OCI-LY1 (cell line): ENCODE measurements at regions not wholly inside any gene's neighbourhood (a gene's known extent, or its start where the extent isn't known, plus 50 kb on each side); places are given as distances from the start of the nearest gene placed in this dataset.

Experiments
- EZH2 ChIP-seq: fragments of 200-600 bp; sonication (generic), shearing (Covaris generic); IDR thresholded peaks from 2 replicates; pipeline ENCODE4 v1.8.0; 2017; ENCODE audit warnings: borderline replicate concordance, mixed run types, mild to moderate bottlenecking, antibody characterized with exemption, low read length, moderate library complexity, mixed read lengths
- TF ChIP-seq, protein P1 (sequence below): fragments of 200-600 bp; sonication (generic), shearing (Covaris generic); IDR thresholded peaks from 2 replicates; pipeline ENCODE4 v1.5.1; 2017; ENCODE audit warnings: mild to moderate bottlenecking, antibody characterized with exemption, low read length, moderate library complexity, mixed read lengths

DNA sequence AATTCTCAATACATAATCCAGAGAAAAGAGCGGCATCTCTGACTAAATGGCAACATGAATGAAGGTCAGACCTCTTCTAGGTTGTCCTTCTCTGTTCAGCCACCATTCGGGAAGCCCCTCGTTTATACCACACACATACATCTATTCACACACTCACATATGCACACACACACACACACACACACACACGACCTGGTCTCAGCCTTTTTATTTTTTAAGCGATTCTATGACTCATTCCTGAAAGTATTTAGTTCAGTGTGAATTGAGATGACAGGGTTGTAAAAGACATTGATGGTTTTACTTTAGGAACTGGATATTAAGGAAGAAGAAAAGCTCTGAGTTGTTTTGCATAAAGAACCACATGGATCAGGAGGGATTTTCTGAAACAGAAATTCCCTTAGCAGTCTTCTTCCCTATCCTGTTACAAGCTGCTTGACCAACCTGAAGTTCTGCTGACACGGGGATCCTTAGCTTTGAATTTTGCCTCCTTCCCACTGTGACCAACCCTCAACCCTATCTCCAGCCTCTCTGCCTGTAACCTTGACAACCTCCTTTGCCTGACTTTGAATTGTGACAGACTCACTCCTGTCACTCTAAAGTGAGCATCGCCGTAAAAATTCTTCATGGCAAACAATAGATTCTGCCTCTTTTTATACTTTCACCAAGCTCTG, 383.1 kb upstream of the ESRRG start:
- TF ChIP-seq, protein P1, sequence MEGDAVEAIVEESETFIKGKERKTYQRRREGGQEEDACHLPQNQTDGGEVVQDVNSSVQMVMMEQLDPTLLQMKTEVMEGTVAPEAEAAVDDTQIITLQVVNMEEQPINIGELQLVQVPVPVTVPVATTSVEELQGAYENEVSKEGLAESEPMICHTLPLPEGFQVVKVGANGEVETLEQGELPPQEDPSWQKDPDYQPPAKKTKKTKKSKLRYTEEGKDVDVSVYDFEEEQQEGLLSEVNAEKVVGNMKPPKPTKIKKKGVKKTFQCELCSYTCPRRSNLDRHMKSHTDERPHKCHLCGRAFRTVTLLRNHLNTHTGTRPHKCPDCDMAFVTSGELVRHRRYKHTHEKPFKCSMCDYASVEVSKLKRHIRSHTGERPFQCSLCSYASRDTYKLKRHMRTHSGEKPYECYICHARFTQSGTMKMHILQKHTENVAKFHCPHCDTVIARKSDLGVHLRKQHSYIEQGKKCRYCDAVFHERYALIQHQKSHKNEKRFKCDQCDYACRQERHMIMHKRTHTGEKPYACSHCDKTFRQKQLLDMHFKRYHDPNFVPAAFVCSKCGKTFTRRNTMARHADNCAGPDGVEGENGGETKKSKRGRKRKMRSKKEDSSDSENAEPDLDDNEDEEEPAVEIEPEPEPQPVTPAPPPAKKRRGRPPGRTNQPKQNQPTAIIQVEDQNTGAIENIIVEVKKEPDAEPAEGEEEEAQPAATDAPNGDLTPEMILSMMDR: no peak
- TF ChIP-seq EZH2: no peak
